Spinal cord (tissue), 9 donors: ENCODE measurements at regions not wholly inside any gene's neighbourhood (a gene's known extent, or its start where the extent isn't known, plus 50 kb on each side); places are given as distances from the start of the nearest gene placed in this dataset.

Source experiments
- DNase-seq, 6 donors: peaks; one replicate each; pipeline versions ENCODE4 v3.0.0 to v3.0.0-alpha.2; 2013 to 2015; ENCODE audit warnings: low spot score in 6 of 6, low read depth in 4 of 6
- H3K27ac ChIP-seq: one replicate; pipeline ENCODE4 v1.5.1; 2013; ENCODE audit warnings: low read depth, low read length, control low read depth
- H3K27me3 ChIP-seq: one replicate; pipeline ENCODE4 v1.6.1; 2013; ENCODE audit warnings: low read length; ENCODE audit not compliant: control insufficient read depth, insufficient read depth
- H3K36me3 ChIP-seq: one replicate; pipeline ENCODE4 v1.6.1; 2013; ENCODE audit warnings: low read length; ENCODE audit not compliant: control insufficient read depth, insufficient read depth
- H3K4me1 ChIP-seq: one replicate; pipeline ENCODE4 v1.6.1; 2013; ENCODE audit warnings: low read length; ENCODE audit not compliant: control insufficient read depth, insufficient read depth
- H3K4me3 ChIP-seq: one replicate; pipeline ENCODE4 v1.5.1; 2013; ENCODE audit warnings: low read depth, low read length, control low read depth
- H3K9me3 ChIP-seq: one replicate; pipeline ENCODE4 v1.6.1; 2013; ENCODE audit warnings: low read length; ENCODE audit not compliant: control insufficient read depth, insufficient read depth
- WGBS: methylation state at CpG from one replicate; pipeline ENCODE4 v1.1.5; 2013; ENCODE audit warnings: missing lambda C conversion rate; ENCODE audit not compliant: insufficient coverage; 5-methylcytosine and 5-hydroxymethylcytosine counted together
- donor health status: healthy.

- no peaks in the 10 kb centered on the region for H3K9me3 ChIP-seq
- no peaks in the 10 kb centered on the region for H3K27me3 ChIP-seq
- 69% methylated on average over 2 of the region's 5 CpGs for WGBS
- peak overlapping the region; percentile 47 for H3K27ac ChIP-seq
- H3K36me3 ChIP-seq = peaks cover 3% of the 10 kb centered on the region
- peak overlapping the region; percentile 82 for H3K4me3 ChIP-seq
- peaks cover 7% of the 10 kb centered on the region for H3K4me1 ChIP-seq
- DNase-seq = peak in 3 of 6 donors; percentile 14 to 74 (median 48)
These were observed 199.9 kb upstream of the FOXN3 start for GRCh38 chr14:89616852-89617341.

- peaks cover 7% of the 10 kb centered on the region for H3K4me1 ChIP-seq
- peak overlapping the region; percentile 47 for H3K27ac ChIP-seq
- H3K27me3 ChIP-seq = no peaks in the 10 kb centered on the region
- no peaks in the 10 kb centered on the region for H3K9me3 ChIP-seq
- peaks cover 3% of the 10 kb centered on the region for H3K36me3 ChIP-seq
- WGBS = 30% methylated on average over 2 of the region's 2 CpGs
- peak overlapping the region; percentile 82 for H3K4me3 ChIP-seq
- no peak for DNase-seq
These were observed 199.4 kb upstream of the FOXN3 start for GRCh38 chr14:89616425-89616824.

- WGBS = no CpG with 5 or more reads among the region's 3 CpGs
- H3K9me3 ChIP-seq = no peaks in the 10 kb centered on the region
- peaks cover 7% of the 10 kb centered on the region for H3K4me1 ChIP-seq
- no peak overlapping the region for H3K27ac ChIP-seq
- no peak overlapping the region for H3K4me3 ChIP-seq
- no peak for DNase-seq
- H3K36me3 ChIP-seq = peaks cover 3% of the 10 kb centered on the region
- H3K27me3 ChIP-seq = no peaks in the 10 kb centered on the region
These were observed 198.4 kb upstream of the FOXN3 start for GRCh38 chr14:89615421-89615820.

GRCh38 chr14:89614009-89614691 lies 197.1 kb upstream of the FOXN3 start:
- no peak overlapping the region for H3K27ac ChIP-seq
- WGBS = no CpG with 5 or more reads among the region's 4 CpGs
- H3K9me3 ChIP-seq = no peaks in the 10 kb centered on the region
- H3K4me1 ChIP-seq = peaks cover 4% of the 10 kb centered on the region
- peak in 1 of 6 donors; percentile 3 for DNase-seq
- peaks cover 3% of the 10 kb centered on the region for H3K36me3 ChIP-seq
- no peaks in the 10 kb centered on the region for H3K27me3 ChIP-seq
- no peak overlapping the region for H3K4me3 ChIP-seq

- Histone ChIP-seq H3K4me1 (peaks cover 3% of the 10 kb centered on the region), H3K27ac (no peak overlapping the region), H3K36me3 (peaks cover 3% of the 10 kb centered on the region), H3K4me3 (no peak overlapping the region), H3K27me3 (no peaks in the 10 kb centered on the region), H3K9me3 (no peaks in the 10 kb centered on the region)
- no peak for DNase-seq
- WGBS = no CpG with 5 or more reads among the region's 5 CpGs
These were observed 196.4 kb upstream of the FOXN3 start for GRCh38 chr14:89613260-89614008.

- Histone ChIP-seq H3K27me3 (no peaks in the 10 kb centered on the region), H3K4me3 (no peak overlapping the region), H3K27ac (no peak overlapping the region), H3K36me3 (peaks cover 3% of the 10 kb centered on the region), H3K4me1 (no peaks in the 10 kb centered on the region), H3K9me3 (no peaks in the 10 kb centered on the region)
- DNase-seq = no peak
- 74% methylated on average over 3 of the region's 12 CpGs for WGBS
These were observed 192.6 kb upstream of the FOXN3 start for GRCh38 chr14:89609500-89610100.

- H3K9me3 ChIP-seq = no peaks in the 10 kb centered on the region
- no peak overlapping the region for H3K27ac ChIP-seq
- no peaks in the 10 kb centered on the region for H3K4me1 ChIP-seq
- WGBS = 98% methylated on average over 5 of the region's 6 CpGs
- no peak for DNase-seq
- H3K4me3 ChIP-seq = no peak overlapping the region
- H3K36me3 ChIP-seq = peaks cover under 1% of the 10 kb centered on the region
- no peaks in the 10 kb centered on the region for H3K27me3 ChIP-seq
These were observed 190.4 kb upstream of the FOXN3 start for GRCh38 chr14:89607453-89607852.

- Histone ChIP-seq H3K4me1 (no peaks in the 10 kb centered on the region), H3K4me3 (no peak overlapping the region), H3K27ac (no peak overlapping the region), H3K27me3 (no peaks in the 10 kb centered on the region), H3K36me3 (no peaks in the 10 kb centered on the region), H3K9me3 (peaks cover 5% of the 10 kb centered on the region)
- WGBS = no CpG with 5 or more reads among the region's 10 CpGs
- DNase-seq = no peak
These were observed 187.0 kb upstream of the FOXN3 start for GRCh38 chr14:89603938-89604480.

GRCh38 chr14:89600950-89601826 lies 184.2 kb upstream of the FOXN3 start:
- Histone ChIP-seq H3K4me3 (no peak overlapping the region), H3K9me3 (peaks cover 21% of the 10 kb centered on the region), H3K27ac (no peak overlapping the region), H3K4me1 (no peaks in the 10 kb centered on the region), H3K36me3 (no peaks in the 10 kb centered on the region), H3K27me3 (no peaks in the 10 kb centered on the region)
- WGBS = no CpG with 5 or more reads among the region's 3 CpGs
- no peak for DNase-seq
